NCI-H146 treated with DMSO at 0.1 percent for 48 hours (cell line): ENCODE measurements at regions not wholly inside any gene's neighbourhood (a gene's known extent, or its start where the extent isn't known, plus 50 kb on each side); places are given as distances from the start of the nearest gene placed in this dataset.
A peak's percentile ranks its signal among the peaks of the same experiment; 100 is the strongest.

Source experiments
- DNase-seq: peaks from one replicate; lab custom pipeline; 2025; ENCODE audit not compliant: unreplicated experiment; lab: John Stamatoyannopoulos, UW

GRCh38 chr10:84078771-84079170 lies 60.5 kb upstream of the GHITM start:
- DNase-seq = no peak

DNA sequence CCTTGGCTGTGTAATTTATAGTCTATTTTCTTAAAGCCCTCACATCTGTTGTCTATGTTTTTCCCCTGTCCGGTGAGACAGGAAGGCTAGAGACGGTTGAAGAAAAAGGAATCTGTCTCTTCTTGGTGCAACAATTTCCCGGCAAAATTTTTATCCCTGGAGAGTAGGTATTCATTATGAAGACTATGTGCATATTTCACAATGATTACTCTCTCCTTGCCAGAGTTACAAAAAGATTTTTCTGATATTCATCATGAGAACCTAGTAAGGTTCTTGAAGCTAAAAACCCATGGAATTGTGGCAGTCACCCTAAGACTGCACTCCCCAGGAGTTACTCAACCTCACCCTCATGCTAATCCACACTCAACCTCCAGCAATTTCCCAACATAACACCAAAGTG lies 55.0 kb upstream of the GHITM start:
- DNase-seq = no peak

GRCh38 chr10:84087202-84087601 lies 52.1 kb upstream of the GHITM start:
- no peak for DNase-seq

DNA sequence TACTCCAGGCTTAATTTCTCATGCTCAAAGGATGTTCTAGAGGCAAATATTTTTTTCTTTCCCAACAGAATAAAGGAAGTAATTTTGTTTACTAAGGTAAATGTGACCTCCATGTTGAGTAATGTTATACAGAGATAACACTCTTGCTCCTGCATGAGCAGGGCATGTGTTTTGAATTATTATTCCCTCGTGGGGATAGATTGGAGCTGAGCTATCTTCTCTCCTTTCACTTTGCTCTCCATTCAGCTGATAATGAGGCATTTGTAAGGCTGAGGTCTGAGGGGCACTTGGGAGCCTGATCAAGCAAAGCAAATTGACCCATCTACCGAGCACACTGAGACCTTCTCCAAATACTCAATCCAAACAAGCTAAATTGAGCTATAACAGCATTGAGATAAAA lies 50.7 kb upstream of the GHITM start:
- peak; percentile 68 for DNase-seq

- DNase-seq = no peak
Observed at GRCh38 chr10:84089162-84089561, 50.1 kb upstream of the GHITM start.
